ENCODE measurements at regions not wholly inside any gene's neighbourhood (a gene's known extent, or its start where the extent isn't known, plus 50 kb on each side); places are given as distances from the start of the nearest gene placed in this dataset.

DNA sequence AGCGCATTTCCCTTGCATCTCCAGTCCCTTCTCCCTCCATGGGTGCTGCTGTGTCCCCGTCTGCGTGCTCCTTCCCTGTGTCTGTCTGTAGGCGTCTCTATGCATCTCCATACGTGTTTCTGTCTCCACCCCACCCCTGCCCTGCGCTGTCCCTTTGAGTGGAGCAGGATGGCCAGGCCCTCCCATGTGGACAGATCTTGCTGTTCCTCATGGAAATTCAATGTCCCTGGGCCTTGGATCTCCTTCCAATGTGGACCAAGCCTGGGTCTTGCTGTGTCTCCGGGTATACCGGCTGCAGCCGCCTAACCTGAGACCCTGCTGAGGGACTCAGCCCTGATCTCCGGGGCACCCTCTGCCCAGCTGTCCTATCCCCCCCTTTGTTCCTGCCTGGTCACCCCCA is 172.7 kb downstream of the BMP7 start:
- Mint-ChIP-seq H3K36me3 (ENCODE audit: low read depth) (no peaks in the 10 kb centered on the region), H3K27ac (no peak overlapping the region), H3K27me3 (ENCODE audit: insufficient read depth) (peaks cover 31% of the 10 kb centered on the region), H3K4me1 (peaks cover 13% of the 10 kb centered on the region), H3K4me3 (no peak overlapping the region), H3K9me3 (no peaks in the 10 kb centered on the region)
- Histone ChIP-seq H3K4me1 (ENCODE audit: control insufficient read depth, insufficient read depth, low read length) (no peaks in the 10 kb centered on the region), H3K27me3 (ENCODE audit: control insufficient read depth, insufficient read depth, low read length, poor library complexity, severe bottlenecking) (peaks cover 37% of the 10 kb centered on the region), H3K36me3 (ENCODE audit: control insufficient read depth, insufficient read depth, low read length) (no peaks in the 10 kb centered on the region), H3K9ac (ENCODE audit: extremely low read depth, low read length, poor library complexity, severe bottlenecking) (no peak overlapping the region), H3K4me3 (ENCODE audit: low read length) (no peak overlapping the region), H3K9me3 (ENCODE audit: control insufficient read depth, low read length) (no peaks in the 10 kb centered on the region), H3K27ac (ENCODE audit: low read depth, low read length) (no peak overlapping the region)
- no peak for TF ChIP-seq CTCF (conservative IDR thresholded peaks at IDR 0.05)
- 96% methylated on average over 9 to 10 of the region's 10 CpGs for WGBS, 2 experiments (ENCODE audit: insufficient coverage in 1 of 2, insufficient read length in 1 of 2)
- DNase-seq, result no peak

DNA sequence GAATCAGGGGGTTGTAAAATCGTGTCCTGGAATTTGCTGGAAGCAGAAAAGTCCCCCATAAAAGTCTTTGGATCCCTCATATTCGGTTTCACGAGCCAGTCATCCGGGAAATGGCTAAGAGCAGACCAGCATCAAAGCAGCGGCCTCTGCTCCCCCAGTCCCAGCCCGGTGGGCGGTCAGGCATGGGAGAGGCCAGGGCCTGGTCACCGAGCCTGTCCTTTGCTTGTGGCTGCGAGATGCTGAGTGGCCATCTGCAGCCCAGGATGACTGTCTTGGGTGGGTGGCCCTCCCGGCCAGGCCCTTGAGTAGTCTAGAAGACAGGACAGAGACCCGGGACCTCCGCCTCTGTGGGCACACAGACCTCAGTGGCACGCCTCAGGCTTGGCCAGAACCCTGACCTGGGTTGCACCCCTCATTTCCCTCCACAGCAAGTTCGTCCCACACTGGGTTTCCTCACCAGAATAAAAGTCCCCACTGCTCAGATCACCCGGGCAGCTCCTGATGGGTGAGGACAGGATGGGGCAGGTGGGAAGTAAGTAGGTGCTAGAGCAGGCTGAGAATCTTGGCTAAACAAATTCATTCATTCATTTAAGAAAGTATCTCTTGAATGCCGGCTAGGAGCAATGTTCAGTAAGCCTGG is 172.1 kb downstream of the BMP7 start:
- no peak for DNase-seq
- Mint-ChIP-seq H3K27ac (no peak overlapping the region), H3K27me3 (ENCODE audit: insufficient read depth) (peaks cover 32% of the 10 kb centered on the region), H3K4me3 (no peak overlapping the region), H3K4me1 (peaks cover 13% of the 10 kb centered on the region), H3K9me3 (no peaks in the 10 kb centered on the region), H3K36me3 (ENCODE audit: low read depth) (no peaks in the 10 kb centered on the region)
- no peak overlapping the region for H3K9ac ChIP-seq (ENCODE audit: extremely low read depth, low read length, poor library complexity, severe bottlenecking)
- no peak overlapping the region for H3K27ac ChIP-seq (ENCODE audit: low read depth, low read length)
- no peaks in the 10 kb centered on the region for H3K4me1 ChIP-seq (ENCODE audit: control insufficient read depth, insufficient read depth, low read length)
- no peaks in the 10 kb centered on the region for H3K36me3 ChIP-seq (ENCODE audit: control insufficient read depth, insufficient read depth, low read length)
- H3K27me3 ChIP-seq (ENCODE audit: control insufficient read depth, insufficient read depth, low read length, poor library complexity, severe bottlenecking), result peaks cover 37% of the 10 kb centered on the region
- WGBS, 2 experiments (ENCODE audit: insufficient coverage in 1 of 2, insufficient read length in 1 of 2), result 89 to 93% methylated on average over 10 to 16 of the region's 16 CpGs
- H3K4me3 ChIP-seq (ENCODE audit: low read length), result no peak overlapping the region
- no peak for TF ChIP-seq CTCF (conservative IDR thresholded peaks at IDR 0.05)
- H3K9me3 ChIP-seq (ENCODE audit: control insufficient read depth, low read length), result no peaks in the 10 kb centered on the region

- no peak overlapping the region for H3K4me3 Mint-ChIP-seq
- H3K36me3 ChIP-seq (ENCODE audit: control insufficient read depth, insufficient read depth, low read length), result no peaks in the 10 kb centered on the region
- no peaks in the 10 kb centered on the region for H3K9me3 ChIP-seq (ENCODE audit: control insufficient read depth, low read length)
- H3K4me1 Mint-ChIP-seq, result peaks cover 13% of the 10 kb centered on the region
- H3K36me3 Mint-ChIP-seq (ENCODE audit: low read depth), result no peaks in the 10 kb centered on the region
- peaks cover 37% of the 10 kb centered on the region for H3K27me3 ChIP-seq (ENCODE audit: control insufficient read depth, insufficient read depth, low read length, poor library complexity, severe bottlenecking)
- H3K4me1 ChIP-seq (ENCODE audit: control insufficient read depth, insufficient read depth, low read length), result no peaks in the 10 kb centered on the region
- H3K27ac Mint-ChIP-seq, result no peak overlapping the region
- H3K27me3 Mint-ChIP-seq (ENCODE audit: insufficient read depth), result peaks cover 37% of the 10 kb centered on the region
- no peak for TF ChIP-seq CTCF (conservative IDR thresholded peaks at IDR 0.05)
- H3K9ac ChIP-seq (ENCODE audit: extremely low read depth, low read length, poor library complexity, severe bottlenecking), result no peak overlapping the region
- H3K27ac ChIP-seq (ENCODE audit: low read depth, low read length), result no peak overlapping the region
- no peak overlapping the region for H3K4me3 ChIP-seq (ENCODE audit: low read length)
- 92 to 93% methylated on average over 10 to 12 of the region's 12 CpGs for WGBS, 2 experiments (ENCODE audit: insufficient coverage in 1 of 2, insufficient read length in 1 of 2)
- DNase-seq, result no peak
- peaks cover 2% of the 10 kb centered on the region for H3K9me3 Mint-ChIP-seq
These were observed 171.4 kb downstream of the BMP7 start for GRCh38 chr20:57094991-57095390.

Measured in endodermal cell (in vitro differentiated cells).